22Rv1 (cell line): ENCODE measurements at regions not wholly inside any gene's neighbourhood (a gene's known extent, or its start where the extent isn't known, plus 50 kb on each side); places are given as distances from the start of the nearest gene placed in this dataset.

ENCODE experiments used
- CTCF ChIP-seq: fragments of 450-650 bp; IDR thresholded peaks from 2 replicates; pipeline ENCODE4 v1.5.1; 2017; ENCODE audit warnings: mild to moderate bottlenecking
- ZFX ChIP-seq: fragments of 450-650 bp; IDR thresholded peaks from 2 replicates; pipeline ENCODE4 v1.6.1; 2017; ENCODE audit warnings: antibody characterized with exemption, borderline replicate concordance

- TF ChIP-seq CTCF, result no peak
- TF ChIP-seq ZFX, result no peak
Measured at GRCh38 chr11:109902764-109903433, 190.3 kb upstream of the ZC3H12C start.
